Inferior parietal cortex (tissue), 1 donor: ENCODE measurements at regions not wholly inside any gene's neighbourhood (a gene's known extent, or its start where the extent isn't known, plus 50 kb on each side); places are given as distances from the start of the nearest gene placed in this dataset.

Experiments
- DNase-seq: peaks from one replicate; pipeline ENCODE4 v3.0.0-alpha.2; 2016; ENCODE audit errors: extremely low spot score

DNA sequence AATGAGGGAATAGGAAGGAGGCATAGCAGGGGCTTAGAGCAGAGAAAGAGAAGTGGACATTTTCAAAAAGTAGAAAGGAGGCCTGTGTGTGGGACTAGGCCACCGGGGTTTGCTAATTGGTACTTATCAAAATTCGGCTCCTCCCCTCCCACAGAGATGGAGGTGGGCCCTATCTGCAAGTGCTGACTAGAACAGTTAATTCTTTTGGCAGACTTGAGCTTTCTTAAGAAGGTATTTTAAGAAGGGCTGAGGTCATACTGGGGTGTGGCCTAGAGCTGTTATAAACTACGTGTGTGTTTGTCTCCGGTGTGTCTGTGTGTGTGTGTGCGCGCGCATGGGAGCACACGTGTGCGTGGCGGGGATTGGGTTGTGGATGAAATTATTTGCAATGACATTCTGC, 1086.5 kb downstream of the EFNA5 start:
- DNase-seq, result no peak

DNA sequence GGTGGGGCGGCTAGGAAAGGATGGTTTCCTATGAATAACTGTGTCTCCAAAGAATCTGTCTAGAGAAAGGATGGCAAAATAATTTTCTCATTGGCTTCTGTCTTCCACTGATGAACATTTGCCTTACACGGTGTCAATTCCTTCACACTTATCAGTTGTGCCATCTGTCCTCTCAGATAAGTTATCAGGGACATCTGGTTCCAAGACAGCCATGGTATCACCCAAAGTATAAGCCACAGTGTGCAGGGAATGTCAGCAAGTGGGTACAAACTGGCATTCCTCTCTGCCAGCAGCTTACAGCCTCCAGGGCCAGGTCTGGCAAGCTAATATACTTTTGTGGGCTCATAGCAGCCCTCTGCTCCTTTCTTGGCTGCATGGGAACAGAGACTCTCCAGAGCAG, 1092.0 kb downstream of the EFNA5 start:
- no peak for DNase-seq

DNA sequence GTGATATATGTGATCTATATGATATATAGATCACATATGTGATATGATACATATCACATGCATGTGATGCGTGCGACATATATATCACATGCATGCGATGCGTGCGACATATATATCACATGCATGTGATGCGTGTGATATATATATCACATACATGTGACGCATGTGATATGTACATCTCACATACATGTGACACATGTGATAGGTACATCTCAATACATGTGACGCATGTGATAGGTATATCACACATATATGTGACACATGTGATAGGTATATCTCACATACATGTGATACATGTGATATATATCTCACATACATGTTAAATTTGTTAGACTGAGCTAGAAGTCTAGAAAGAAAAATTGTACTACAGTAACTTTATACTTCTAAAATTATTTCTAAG, 1095.9 kb downstream of the EFNA5 start:
- DNase-seq, result no peak

DNA sequence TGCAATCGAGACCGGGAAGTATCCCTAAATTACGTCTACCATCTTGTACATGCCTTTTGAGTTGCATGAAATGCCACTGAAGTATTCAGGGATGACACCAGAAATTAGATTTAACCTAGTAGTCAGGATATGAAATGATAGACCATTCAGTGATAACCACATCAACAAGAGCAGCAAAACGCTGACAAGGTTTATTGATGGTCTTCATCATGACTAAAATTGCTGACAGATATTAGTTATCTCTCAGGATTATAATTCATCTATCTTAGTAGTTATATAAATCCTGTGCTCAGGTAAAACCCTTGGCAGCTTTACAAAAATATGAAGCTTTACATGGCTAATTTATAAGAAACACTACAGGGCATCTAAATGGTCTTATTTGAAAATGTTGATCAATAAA, 1104.7 kb downstream of the EFNA5 start:
- no peak for DNase-seq

DNA sequence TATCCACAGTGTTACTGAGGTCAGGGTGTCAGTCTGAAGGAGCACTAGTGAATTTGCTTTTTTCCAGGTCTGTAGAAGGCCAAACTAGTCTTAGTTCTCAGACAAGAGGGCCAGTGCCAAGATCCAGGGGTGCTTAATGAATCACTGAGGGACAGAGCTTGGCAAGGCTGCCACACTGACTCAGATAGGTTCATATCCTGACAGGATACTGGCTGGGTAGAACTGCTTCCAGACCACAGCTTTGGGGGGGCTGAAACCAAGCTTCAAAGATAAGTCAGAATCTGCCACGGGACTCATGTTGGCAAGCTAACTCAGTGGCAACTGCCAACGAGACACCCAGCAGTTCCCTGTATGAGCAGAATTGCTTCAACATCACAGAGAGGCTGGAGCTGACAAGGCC, 1125.4 kb downstream of the EFNA5 start:
- no peak for DNase-seq

DNA sequence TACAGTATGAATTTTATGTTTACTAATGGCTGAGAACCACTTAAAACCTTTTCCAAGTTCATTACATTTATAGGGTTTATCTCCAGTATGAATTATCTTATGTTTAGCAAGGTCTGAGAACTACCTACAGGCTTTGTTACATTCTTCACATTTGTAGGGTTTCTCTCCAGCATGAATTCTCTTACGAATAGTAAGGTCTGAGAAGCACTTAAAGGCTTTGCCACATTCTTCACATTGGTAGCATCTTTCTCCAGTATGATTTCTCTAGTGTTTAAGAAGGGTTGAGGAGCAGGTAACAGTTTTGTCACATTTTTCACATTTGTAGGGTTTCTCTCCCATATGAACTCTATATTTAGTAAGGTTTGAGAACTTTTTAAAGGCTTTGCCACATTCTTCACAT, 1127.4 kb downstream of the EFNA5 start:
- no peak for DNase-seq

DNA sequence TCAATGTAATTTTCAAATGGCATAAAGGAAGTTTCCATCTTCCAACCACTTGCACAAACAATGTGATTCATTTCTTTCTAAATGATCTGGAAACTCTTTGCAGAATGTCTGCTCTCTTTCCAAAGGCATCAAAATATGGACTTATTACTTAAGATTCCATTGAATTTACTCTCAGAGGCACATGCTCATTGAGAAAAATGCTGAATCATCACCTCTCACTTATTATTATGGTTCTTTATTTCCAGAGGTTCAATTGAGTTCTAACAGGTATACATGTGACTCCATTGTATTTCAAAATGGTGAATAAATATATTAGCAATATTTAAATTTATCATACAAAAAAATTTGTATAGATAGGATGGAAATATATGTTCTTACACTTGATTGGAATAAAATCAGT, 1140.6 kb downstream of the EFNA5 start:
- DNase-seq, result no peak

DNA sequence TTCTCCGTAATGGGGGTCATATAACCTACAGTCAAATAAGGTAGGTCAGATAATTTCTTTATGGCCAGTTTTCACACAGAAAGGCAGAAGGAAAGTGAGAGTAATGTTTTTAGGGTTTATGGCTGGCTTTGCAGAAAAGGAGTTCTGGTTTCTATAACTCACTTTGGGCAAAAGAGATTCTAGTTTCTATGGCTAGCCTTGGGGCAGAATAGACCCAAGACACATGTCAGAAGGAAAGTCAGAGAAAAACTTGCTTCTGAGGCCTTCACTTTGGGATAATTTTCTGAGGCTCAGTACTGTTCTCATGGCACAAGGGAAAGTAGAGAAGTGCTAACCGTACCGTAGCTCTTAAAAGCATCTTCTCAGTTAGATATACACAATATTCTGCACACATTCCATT, 1145.3 kb downstream of the EFNA5 start:
- no peak for DNase-seq

DNA sequence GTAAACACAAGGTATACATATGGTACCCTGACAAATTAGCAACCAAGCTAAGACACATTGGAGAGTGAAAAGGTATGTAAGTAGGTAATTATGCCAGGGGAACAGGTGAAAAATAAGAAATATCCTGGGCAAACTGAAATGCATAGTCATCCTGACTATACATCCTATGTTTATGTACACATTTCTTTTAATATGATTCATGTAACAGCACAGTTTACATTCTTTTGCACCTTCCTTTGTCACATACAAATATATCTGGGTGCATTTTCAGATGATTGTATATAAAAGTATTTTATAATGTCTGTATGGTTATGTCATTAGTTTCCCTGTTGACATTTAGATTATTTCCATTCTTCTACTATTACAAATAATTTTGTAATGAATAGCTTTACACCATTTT, 1146.9 kb downstream of the EFNA5 start:
- no peak for DNase-seq

DNA sequence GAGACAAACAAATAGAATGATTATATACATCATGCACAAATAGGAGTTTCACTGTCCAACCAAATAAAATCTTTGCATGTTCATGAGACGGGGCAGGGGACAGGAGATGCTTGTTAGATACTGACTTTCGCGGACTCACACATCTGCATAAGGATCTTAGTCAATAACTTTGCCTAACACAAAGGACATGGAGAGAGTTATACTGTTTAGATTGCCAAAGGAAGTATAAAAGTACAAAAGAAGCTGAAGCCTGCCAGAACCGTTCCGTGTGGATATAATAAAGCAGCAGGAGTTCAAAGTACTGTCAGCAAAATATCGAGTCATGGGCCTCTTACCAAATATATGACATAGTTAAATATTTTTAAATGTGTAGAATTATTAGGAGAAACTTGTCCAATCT, 1148.4 kb downstream of the EFNA5 start:
- DNase-seq, result no peak

DNA sequence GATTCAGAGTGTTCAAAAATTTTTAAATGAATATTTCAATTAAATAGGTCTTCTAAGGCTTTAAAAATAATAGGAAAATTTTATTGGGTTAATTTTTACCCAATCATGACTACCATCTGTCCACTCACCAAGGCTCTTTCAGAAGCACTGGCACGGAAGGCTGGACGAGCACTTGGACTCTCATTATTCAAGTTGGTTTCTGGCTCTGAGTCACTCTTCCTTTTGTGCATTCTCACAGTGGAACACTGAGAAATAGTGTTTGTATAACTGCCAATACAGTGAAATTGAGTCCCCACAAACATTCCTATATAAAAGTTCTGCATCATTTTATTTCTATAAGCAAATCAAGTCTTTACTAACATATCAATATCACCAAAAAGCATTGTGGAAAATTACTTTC, 1149.0 kb downstream of the EFNA5 start:
- DNase-seq, result peak; percentile 39

DNA sequence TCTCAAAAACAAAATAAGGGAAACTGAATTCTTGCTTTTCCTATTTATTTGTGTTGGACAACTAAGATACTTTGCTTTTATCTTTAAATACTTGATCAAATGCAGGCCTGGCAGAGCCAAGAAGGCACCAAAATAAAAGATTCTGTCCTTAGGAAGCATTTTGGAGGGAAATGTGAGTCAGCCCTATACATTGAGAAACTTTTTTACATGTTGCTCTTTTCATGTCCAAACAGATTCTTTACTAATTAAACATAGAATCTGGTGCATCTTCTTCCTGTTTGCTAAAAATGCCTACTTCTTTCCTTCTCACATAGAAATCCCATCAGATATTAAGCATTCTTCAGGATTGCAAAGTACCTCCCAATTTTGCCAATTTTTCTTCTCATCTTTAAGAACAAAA, 1160.4 kb downstream of the EFNA5 start:
- DNase-seq, result no peak

DNA sequence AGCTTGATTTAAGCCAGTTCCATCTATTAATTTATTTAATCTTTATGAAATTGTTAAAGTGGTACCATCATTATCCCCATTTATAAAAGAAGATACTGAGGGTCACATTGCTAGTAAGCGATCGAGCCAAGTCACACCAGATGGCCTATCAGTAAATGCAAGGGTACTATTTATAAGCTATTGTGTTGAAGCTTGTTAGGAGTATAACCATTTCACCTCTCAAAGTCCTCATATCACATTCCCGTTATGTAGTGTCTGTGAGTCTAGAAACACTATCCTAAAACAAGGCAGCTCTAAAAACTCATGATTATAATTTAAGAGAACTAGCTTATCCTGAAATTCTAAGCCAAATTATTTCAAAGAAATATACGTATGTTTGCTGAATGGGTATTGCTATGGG, 1161.8 kb downstream of the EFNA5 start:
- no peak for DNase-seq

DNA sequence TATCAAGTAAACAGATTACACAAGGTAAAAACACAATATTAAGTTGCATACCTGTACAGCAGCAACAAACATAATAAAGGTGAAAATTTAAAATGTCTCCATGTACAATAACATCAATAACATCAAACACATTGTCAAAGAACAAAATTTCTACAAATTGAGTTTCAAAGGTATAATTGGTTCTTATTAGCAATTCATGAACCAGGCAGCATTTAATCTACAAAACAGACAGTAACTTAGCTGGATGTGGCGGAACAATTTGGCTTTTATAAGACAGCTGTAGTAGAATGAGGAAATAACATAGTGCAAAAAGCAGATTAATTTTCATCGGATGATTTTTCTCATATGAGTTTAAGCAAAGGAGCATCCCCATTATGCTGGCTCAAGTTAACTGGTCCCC, 1176.8 kb downstream of the EFNA5 start:
- no peak for DNase-seq

DNA sequence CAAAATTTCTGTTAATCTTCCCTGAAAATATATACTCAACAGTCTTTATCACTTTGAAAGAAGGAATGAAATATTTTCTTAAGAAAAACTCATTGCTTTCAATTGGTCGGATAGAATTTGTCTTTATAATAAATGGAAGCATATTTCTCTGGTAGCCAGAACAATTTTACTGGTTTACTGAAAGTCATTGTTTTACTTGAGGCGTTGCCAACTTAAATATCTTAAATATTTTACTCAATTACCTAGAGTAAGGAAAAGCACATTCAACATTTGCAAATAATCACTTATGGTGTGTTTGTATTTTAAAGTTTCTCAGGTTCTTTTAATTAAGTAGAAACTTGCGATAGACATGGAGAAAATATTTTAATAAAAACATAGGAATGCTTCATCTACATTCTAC, 1181.7 kb downstream of the EFNA5 start:
- DNase-seq, result no peak

DNA sequence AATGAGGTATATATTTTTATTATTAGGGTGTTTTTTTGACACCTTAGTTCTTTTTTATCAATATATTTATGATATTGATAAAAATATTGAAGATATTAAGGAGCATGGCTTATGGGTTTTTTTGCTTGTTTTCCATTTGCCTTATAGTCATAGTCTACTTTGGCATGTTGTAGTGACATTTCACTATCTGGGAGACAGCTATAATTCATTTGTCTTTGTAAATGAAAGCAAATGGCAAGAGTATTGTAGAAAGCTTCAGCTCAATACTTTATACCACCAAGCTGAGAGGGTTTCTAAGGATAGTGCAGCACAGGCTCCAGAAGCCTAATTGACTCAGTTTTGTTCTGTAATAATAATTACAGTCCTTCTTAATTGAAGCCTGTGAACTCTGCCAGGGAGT, 1182.3 kb downstream of the EFNA5 start:
- no peak for DNase-seq

DNA sequence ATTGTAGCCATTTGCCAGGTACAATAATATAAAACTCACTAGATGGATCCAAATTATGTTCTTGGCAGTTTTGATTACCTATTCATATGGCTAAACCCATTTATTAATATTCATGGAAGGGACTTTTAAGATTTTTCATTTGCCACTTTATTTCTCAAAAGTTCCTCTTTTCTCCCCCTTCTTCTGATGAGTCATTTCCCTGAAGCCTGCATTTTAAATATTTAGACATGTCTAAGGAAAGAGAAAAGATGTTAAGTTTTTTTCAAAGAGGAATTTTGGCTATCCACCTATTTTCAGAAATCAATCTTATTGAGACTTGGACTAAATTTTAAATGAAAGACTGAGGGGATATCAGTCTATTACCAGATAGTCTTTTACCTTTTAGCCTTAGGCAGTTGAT, 1189.4 kb downstream of the EFNA5 start:
- no peak for DNase-seq

DNA sequence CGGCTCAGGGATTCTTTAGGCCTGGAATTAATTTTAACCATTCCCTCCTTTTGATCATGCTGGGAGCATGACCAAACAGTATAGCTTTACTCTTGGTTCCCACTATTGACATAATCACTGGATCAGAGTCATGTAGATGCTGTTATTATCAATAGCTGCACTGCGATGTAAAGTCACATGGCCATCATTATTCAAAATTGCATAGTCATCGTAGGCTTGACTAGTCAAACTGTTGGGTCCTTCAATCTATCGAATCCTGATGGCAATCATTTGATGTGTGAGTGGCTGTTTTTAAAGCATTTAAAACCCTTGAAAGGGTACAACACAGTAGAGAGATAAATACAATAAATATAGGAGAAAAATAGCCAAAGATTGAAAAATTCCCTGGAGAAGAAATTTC, 1194.1 kb downstream of the EFNA5 start:
- DNase-seq, result no peak

DNA sequence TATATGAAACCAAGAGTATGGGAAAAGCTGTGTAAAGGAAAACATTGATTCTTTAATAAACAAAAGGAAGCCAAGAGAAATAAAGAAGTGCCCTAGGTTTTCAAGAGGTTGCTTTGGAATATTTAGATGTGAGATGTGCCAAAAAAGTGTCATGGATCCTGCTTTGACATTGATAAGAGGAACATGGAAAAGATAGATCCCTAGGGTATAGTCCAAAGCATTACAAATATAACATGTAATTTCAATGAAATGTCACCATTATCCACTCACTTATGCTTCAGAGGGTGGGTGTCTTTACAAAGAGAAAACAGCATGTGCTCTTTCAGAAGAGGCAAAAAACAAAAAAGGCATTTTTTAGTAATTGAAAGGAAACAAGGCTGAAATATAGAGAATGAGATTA, 1196.7 kb downstream of the EFNA5 start:
- DNase-seq, result no peak

DNA sequence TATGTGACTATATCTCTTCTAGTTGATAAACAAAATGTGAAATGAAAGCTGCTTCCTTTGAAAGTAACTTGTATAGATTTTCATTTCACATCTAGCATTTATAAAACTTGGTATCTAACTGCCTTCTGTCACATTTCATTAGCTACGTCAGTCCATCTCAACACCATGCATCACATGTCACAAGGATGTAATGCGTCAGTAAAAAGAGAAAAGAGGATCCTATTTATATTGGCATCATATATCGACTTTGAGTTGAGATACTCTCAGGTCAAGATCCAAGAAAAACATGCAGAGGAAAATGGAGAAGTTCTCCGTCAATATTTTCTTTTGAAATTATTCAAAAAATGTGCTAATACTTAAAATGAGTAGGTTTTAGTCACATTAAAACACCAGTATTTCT, 1211.2 kb downstream of the EFNA5 start:
- DNase-seq, result no peak

DNA sequence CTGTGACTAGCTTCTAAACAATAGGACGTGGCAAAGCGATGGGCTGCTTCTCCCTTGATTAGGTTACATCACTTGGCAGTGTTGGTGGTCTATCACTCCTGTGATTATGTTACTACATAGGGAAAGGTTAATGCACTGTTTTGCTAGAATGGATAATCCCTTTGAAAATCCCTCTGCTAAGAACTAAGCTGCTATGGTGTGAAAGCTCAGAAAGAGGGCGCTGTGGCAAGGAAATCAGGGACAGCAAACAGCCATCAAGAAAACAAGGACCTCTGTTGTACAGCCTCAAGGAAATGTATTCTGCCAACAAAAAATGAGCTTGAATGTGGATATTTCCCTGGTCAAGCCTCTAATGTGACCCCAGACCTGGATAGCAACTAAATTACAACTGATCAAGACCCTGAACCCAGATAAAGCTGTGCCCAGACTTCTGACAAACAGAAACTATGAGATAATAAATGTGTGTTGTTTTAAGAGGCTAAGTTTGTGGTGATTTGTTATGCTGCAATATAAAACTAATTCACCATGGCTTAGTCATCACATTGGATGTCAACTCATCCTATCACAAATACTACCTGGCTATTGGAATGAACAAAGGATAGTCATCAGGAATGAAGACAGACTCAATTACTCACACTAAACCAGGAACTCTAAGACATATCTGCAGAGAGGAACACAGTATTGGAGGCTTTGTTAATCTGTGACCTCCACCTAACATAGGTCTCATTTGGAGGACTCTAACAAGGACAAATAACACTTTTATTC, 1215.9 kb downstream of the EFNA5 start:
- DNase-seq, result peak; percentile 55

DNA sequence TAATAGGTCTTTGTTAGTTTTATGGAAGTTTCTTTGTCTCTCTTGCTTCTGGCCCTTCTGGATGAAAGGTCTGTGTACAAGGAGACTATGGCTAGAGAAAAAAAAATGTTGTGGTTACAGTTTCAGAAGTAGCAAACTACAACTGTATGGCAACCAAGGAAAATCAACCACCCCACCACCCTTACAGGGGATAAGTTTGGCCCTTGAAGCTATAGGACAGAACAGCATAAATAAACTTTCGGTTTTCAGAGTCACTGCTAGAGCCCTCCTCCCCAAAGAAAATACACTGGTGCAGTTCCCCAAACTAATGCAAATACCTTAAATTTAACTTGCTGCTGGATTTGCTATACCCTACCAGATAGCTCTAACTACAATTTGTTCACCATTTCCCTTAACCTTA, 1216.7 kb downstream of the EFNA5 start:
- no peak for DNase-seq

DNA sequence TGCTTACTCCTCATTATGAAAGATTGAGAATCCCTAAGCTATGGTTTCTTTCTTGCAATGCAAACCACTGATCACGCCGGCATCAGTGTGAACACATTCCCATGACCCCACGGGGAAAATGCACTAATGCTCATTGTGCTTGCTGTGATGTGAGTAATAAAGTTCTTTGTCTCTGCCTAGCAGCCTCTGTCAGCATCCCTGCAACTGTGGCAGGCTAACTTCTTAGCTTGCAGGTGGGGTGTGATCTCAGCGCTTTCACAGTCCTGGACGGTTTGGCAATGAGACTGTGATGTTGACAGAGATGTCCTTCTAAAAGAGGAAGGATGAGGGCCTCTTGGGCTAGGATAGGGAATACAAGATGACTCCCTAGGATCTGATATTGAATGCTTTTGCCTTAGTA, 1218.7 kb downstream of the EFNA5 start:
- no peak for DNase-seq

DNA sequence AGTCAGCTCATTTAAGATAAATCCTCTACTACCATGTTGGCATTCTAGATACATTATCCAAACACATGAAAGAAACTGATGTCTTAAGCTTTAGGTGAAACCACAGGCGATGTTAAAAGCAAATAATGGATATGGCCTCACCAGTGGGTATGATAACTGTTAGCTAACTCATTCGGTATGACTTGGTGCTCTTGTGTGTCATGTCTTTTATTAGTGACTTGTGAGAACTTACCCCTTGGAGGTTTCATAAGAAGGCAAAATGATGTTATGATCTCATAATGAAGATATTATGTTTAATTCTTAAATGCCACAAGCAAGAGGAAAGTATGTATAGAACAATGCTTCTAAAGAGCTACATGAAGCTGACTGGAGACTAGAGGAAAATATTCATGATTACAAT, 1227.0 kb downstream of the EFNA5 start:
- no peak for DNase-seq
